Activated CD4-positive, alpha-beta T cell treated with anti-CD3 and anti-CD28 coated beads, Interleukin-2, amount 50 U/mL, for 1 hour (primary cell): ENCODE measurements at regions not wholly inside any gene's neighbourhood (a gene's known extent, or its start where the extent isn't known, plus 50 kb on each side); places are given as distances from the start of the nearest gene placed in this dataset.

ENCODE experiments used
- DNase-seq: peaks from one replicate; pipeline ENCODE4 v3.0.0-alpha.2; 2020

DNA sequence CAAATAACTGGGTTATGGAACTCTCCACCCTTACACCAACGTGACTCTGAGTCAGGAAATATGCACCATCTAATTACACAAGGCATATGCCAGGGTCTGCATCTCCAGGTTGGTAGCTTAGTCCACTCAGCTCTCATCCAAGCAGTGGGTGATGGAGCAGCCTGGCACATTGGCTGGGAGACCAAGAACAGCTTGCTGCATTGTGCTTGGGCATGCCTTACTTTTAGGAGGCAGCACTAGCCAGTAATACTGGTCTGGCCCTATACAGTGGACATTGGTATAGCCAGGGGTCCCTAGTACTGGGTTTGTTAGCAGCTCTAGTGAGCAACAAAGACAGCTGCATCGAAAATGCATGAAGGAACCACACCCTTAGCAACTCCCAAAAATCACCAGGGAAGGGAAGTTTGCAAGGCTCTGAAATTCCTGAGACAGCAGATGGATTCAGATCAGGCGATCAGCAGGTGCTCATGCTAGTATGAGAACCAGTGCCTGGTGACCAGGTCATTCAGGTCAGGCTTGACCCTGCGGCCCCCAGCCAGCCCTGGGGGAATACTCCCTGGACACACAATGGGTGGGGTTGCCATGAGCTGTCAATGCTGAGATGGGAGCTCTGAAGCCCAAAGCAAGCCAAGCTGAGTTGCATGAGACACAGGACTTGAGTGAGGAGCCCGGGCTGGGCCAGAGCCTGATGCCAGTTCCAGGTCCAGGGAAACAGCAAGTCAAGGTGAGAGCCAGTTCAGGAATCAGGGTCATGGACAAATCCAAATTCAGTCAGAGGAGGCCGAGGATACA is 217.9 kb upstream of the ZMIZ1 start:
- DNase-seq, result no peak

GRCh38 chr10:78851647-78852046 is 217.1 kb upstream of the ZMIZ1 start:
- no peak for DNase-seq

DNA sequence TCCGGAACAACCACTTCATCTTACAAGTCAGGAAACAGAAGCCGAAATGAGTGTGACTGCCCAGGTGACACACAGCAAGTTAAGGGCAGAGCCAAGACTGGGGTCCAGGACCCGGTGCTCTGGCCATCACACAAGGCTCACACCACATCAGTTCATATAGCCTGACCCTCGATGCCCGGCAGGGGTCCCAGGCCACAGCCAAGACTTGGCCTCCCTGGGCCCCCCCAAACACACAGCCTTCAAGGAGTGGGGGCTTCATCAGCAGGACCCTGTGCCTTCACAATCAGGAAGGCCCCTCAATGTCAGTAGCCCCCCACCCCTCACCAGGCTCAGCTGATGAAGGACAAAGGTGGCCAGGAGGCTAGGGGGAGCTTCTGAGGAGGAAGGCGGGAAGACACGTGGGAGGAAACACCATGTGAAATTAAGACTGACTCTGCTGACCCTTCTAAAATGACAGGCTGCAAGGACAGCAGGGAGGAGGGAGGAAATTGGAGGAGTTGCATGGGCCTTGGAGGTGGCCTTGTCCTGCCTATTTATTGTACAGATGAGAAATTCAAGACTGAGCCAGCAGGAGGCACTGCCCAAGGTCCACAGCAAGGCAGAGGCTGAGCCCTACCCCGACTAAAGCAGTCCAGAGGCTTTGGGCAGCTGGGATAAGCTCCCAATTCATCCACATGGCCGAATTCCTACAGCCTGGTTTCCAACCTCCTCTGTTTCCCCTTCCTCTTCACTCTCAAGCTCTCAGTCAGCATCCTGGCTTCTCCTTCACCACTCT is 216.1 kb upstream of the ZMIZ1 start:
- peak; percentile 8 for DNase-seq

GRCh38 chr10:78853864-78854263 is 214.9 kb upstream of the ZMIZ1 start:
- DNase-seq, result no peak

- no peak for DNase-seq
Measured at GRCh38 chr10:78856421-78856820, 212.3 kb upstream of the ZMIZ1 start.

DNA sequence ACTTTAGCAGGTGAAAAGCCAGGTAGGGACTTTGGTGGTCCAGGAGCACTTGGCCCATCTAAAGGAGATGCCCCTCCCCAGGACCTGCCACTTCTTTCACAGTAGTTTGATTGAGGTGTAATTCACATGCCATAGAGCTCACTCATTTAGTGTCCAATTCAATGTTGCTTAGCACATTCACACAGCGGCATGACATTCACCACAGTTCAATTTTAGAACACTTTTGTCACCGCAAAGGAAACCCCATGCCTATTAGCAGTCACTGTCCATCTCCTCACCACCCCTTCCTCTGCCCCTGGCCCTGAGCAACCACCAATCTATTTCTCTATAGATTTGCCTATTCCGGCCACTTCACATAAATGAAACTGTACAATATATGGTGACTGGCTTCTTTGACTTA is 211.6 kb upstream of the ZMIZ1 start:
- DNase-seq, result no peak

GRCh38 chr10:78859266-78859665 is 209.5 kb upstream of the ZMIZ1 start:
- DNase-seq, result no peak

DNA sequence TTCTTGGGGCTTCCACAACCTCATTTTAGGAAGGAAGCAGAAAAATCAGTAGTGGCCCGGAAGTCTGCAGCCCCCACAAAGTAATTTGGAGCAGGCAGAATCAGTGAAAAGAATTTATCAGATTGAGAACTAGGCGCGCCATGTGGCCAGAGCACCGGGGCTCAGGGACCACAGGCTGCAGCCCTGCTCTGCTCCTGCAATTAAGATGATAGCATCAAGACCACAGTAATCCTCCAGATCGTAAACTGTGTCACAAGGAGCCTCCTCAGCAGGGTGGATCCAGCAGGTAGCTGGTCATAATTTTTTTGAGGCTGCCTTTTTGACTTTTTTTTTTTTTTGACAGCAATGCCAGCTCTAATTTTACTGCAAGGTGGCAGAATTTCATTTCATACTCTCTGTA is 209.0 kb upstream of the ZMIZ1 start:
- no peak for DNase-seq

DNA sequence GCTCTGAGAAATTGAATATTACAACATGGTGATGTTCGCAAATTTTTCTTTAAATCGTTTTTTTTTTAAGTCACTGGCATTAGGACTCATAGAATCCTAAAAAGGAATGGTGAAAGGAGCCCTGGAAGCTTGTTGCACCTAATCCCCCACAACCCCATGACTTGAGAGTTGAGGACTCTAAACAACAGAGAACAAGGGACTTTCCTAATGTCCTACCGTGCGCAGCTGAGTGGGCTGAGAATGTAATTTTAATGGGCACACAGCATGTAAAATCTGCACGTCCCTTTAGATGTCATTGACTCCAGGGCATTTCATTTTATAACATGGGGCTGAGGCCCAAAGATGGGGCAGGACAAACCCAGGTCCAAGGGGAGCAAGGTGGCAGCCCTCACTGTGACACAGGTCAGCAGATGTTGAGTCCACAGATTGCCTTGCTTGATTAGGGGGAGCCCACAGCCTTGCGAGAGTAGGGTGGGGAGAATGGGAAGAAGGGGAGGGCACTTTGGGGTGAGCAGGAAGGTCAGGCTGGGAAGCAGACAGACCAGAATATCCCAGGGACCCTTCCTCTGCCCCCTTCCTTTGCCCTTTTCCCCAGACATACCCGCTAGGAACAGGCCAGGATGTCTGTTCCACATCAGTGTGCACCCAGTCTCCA is 208.4 kb upstream of the ZMIZ1 start:
- no peak for DNase-seq

DNA sequence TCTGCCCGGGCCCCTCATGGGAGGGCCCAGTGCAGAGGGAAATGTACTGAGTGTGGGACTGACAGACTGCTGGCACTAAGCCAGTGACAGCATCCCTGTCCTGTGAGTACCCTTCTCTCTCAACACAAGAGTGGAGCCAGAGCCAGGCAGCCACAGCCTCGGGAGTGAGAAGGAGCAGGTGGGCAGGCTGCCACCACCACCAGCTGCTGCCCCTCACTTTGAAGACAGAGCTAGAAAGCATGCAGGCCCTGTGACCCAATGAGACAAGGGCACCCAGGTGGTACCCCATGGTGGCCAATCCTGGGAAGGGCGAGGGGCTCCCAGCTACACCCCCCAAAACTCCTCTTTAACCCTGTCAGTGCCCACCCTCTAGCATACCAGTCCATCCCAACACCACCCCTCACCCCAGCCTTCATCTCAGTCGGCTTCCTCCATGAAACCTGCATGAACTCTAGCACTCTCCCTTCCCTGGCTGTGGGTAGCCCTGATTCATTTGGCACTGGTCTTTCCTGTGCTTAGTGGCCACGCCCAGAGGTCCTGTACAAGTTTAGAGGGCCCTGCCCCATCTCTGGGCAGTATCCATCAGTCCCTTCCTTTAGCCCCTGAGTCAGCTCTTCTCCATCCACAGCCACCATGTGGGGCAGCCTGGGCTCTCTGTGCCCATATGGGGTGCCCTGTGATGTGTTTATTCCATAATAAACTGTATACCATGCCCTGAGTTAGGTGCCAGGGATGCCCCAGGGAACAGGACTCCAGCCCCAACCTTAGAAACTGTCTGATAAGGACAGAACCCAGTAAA is 207.0 kb upstream of the ZMIZ1 start:
- DNase-seq, result no peak

- DNase-seq, result no peak
Measured at GRCh38 chr10:78862328-78862640, 206.5 kb upstream of the ZMIZ1 start.

GRCh38 chr10:78863140-78863905 is 205.4 kb upstream of the ZMIZ1 start:
- DNase-seq, result no peak

DNA sequence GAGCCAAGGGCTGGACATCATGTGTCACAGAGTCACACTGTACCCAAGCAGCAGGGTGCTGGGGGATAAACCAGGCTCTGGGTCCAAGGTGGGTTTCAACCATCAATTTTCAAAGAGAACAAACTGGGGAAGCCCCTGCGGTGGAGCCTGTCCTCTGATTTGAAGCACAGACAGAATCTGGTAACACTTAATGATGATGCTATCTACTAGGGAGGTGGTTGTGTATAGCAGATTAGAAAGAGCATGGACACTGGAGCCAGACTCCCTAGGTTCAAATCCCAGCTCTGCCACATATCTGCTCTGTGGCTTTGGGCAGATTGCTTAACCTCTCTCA is 204.9 kb upstream of the ZMIZ1 start:
- DNase-seq, result no peak

DNA sequence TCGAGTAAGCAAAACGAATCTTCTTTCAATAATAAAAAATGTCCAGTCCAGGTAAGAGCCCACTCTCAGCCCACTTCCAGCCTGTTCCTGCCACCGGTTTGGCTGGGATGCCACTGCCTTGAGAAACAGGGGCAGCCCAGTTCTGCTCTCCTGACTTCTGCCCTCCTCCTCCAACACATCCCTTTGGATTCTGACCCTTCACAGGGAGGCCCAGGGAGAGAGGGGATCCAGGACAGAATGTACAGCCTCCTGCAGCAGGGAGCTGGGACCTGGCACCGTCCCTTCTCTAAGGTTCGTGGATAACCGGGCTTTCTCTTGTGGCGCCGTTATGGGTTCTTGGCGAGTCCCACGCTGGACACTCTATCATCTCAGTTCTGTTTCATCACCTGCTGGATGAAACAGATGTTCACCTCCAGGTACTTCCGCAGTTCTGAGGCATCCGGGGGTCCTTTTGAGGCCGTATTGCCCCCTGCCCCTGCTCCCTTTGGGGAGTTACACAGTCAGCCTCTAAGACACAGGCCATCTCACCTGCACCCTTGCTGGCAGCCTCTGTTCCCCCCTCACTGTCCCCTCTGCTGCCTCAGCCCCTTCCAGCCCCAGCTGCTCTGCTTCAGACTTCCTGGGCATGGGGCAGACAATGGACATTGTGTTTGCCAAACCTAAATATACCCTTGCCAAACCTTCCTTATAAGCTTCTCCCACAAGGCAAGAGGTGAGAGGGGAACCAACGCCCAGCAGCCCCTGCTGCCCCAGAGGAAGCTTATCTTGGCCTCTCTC is 203.8 kb upstream of the ZMIZ1 start:
- no peak for DNase-seq

- DNase-seq, result no peak
Measured at GRCh38 chr10:78865538-78865875, 203.3 kb upstream of the ZMIZ1 start.

DNA sequence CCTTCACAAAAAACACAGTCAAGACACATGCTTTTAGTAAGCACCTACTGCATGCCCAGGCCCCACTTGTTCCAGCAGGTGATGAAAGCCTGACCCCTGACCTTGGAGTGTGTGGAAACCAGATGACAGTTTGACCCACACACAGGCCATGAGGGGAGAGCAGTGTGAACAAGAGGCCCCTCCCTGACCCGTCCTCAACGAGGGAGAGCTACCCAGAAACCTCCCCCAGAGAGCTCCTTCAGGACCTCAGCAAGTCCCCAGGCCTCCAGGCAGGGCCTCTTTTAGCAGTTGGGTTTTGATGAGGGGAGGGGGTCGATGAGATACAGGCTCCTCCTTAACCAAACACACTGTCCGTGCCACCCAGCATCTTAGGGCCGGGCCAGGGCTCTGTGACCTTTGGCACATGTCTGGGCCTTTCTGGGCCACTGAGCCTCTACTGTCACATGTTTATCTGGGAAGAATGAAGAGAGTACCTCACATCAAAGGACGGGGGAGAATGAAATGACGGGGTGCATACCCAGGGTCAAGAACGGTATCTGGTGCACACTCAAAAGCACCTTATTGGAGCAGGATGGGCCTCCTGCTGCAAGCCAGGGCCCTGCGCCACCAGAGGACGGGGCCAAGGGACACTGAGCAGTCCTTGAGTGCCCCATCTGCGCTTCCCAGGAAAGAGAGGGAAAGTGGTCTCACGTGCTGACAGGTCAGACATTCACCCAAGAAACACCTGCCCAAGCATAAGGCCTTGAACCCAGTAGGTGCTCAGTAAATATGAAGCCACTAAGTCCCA is 202.6 kb upstream of the ZMIZ1 start:
- DNase-seq, result no peak

GRCh38 chr10:78866731-78867554 is 201.8 kb upstream of the ZMIZ1 start:
- DNase-seq, result no peak

DNA sequence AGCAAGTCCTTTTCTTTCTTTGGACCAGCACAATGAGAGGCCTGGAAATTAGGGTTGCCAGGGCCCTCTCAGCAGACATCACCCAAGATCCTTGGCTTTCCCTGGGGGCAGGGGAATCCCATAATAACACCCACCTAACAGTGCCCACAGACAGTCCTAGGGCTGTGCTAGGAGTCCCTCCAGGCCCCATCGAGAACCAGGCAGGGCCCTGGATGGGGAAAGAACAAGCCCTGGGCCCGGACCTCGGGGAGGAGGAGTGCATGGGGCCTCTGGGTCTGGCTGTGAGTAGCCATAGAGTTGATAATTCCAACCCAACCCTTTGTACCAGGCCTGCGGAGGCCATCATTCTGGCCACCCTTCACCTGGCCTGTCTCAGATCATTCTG is 201.2 kb upstream of the ZMIZ1 start:
- DNase-seq, result no peak

DNA sequence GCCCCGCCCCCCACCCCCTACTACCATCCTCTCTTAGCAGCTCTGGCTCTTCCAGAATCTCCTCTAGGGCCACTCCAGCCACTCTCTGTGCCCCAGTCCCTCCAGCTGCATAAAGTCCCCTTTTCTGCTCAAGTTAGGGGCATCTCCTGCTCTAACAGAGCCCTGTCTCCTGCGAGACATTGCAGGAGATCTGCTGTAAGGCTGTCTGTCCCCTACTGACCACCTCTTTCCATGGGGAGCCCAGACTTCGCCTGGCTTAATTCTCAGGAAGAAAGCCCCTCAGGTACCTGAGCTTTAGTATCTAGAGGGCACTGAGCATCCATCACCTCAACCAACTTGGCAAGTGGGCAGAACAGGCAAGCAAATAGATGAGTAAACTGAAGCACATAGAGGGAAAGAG is 200.7 kb upstream of the ZMIZ1 start:
- no peak for DNase-seq

DNA sequence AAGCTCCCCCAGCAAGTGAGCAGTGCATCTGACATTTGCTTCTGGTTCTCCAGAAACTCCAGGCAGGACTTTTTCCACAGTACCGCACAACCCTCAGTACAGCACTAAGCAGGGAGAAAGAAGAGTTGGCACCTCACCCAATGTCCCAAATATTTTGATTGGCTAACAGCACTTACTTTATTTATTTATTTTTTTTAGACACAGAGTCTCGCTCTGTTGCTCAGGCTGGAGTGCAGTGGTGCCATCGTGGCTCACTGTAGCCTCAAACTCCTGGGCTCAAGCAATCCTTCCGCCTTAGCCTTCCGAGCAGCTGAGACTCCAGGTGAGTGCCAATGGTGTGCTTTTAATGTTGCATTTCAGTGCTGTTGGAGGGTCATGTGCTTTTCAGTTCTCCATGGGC is 200.3 kb upstream of the ZMIZ1 start:
- no peak for DNase-seq
